H9 (cell line): ENCODE measurements at regions not wholly inside any gene's neighbourhood (a gene's known extent, or its start where the extent isn't known, plus 50 kb on each side); places are given as distances from the start of the nearest gene placed in this dataset.
A peak's percentile ranks its signal among the peaks of the same experiment; 100 is the strongest.

ENCODE experiments used
- DNase-seq: peaks from one replicate; pipeline ENCODE4 v3.0.0-alpha.2; 2017
- H2AFZ ChIP-seq: one replicate; pipeline ENCODE4 v1.6.1; 2013; ENCODE audit warnings: mild to moderate bottlenecking, low read length, control low read depth, moderate library complexity
- H2AK5ac ChIP-seq: 2 replicates; pipeline ENCODE4 v1.6.1; 2013; ENCODE audit warnings: low read length, control low read depth, mixed read lengths; ENCODE audit not compliant: insufficient read length
- H2BK120ac ChIP-seq: one replicate; pipeline ENCODE4 v1.6.1; 2013; ENCODE audit warnings: low read depth, mild to moderate bottlenecking, low read length, control low read depth, inconsistent platforms; ENCODE audit not compliant: poor library complexity, severe bottlenecking
- H2BK12ac ChIP-seq: 2 replicates; pipeline ENCODE4 v1.6.1; 2013; ENCODE audit warnings: low read length, control low read depth, mixed read lengths, low read depth; ENCODE audit not compliant: insufficient read length
- H2BK15ac ChIP-seq: 2 replicates; pipeline ENCODE4 v1.6.1; 2013; ENCODE audit warnings: low read depth, low read length, control low read depth
- H2BK20ac ChIP-seq: one replicate; pipeline ENCODE4 v1.6.1; 2013; ENCODE audit warnings: low read depth, mild to moderate bottlenecking, low read length, control low read depth, inconsistent platforms; ENCODE audit not compliant: poor library complexity, severe bottlenecking
- H2BK5ac ChIP-seq: 2 replicates; pipeline ENCODE4 v1.6.1; 2013; ENCODE audit warnings: low read length, control low read depth, mixed read lengths; ENCODE audit not compliant: insufficient read length
- H3K14ac ChIP-seq: 2 replicates; pipeline ENCODE4 v1.6.1; 2013; ENCODE audit warnings: low read length, control low read depth; ENCODE audit not compliant: insufficient read depth
- H3K18ac ChIP-seq: 2 replicates; pipeline ENCODE4 v1.6.1; 2013; ENCODE audit warnings: low read depth, mild to moderate bottlenecking, mixed read lengths, low read length, control low read depth; ENCODE audit not compliant: insufficient read length
- H3K23ac ChIP-seq: 2 replicates; pipeline ENCODE4 v1.6.1; 2013; ENCODE audit warnings: low read length, control low read depth, mixed read lengths, low read depth; ENCODE audit not compliant: insufficient read length
- H3K23me2 ChIP-seq: 2 replicates; pipeline ENCODE4 v1.6.1; 2013; ENCODE audit warnings: low read depth, mild to moderate bottlenecking, mixed read lengths, low read length, control low read depth; ENCODE audit not compliant: insufficient read length, poor library complexity, severe bottlenecking
- H3K27ac ChIP-seq: 2 replicates; pipeline ENCODE4 v1.5.1; 2013; ENCODE audit warnings: low read length, control low read depth, mixed read lengths, low read depth; ENCODE audit not compliant: insufficient read length
- H3K27me3 ChIP-seq: 2 replicates; pipeline ENCODE4 v1.6.1; 2013; ENCODE audit warnings: low read length, control low read depth, inconsistent platforms; ENCODE audit not compliant: insufficient read depth
- H3K4ac ChIP-seq: 2 replicates; pipeline ENCODE4 v1.6.1; 2013; ENCODE audit warnings: low read depth, mild to moderate bottlenecking, control low read depth, inconsistent platforms, low read length, moderate library complexity
- H3K4me1 ChIP-seq: 2 replicates; pipeline ENCODE4 v1.6.1; 2013; ENCODE audit warnings: low read length, control low read depth, inconsistent platforms; ENCODE audit not compliant: insufficient read depth
- H3K4me2 ChIP-seq: 2 replicates; pipeline ENCODE4 v1.6.1; 2013; ENCODE audit warnings: low read length, control low read depth, mixed read lengths; ENCODE audit not compliant: insufficient read length, insufficient read depth
- H3K56ac ChIP-seq: 2 replicates; pipeline ENCODE4 v1.6.1; 2013; ENCODE audit warnings: low read depth, mild to moderate bottlenecking, mixed read lengths, low read length, control low read depth; ENCODE audit not compliant: insufficient read length
- H3K79me1 ChIP-seq: 2 replicates; pipeline ENCODE4 v1.6.1; 2013; ENCODE audit warnings: low read depth, mild to moderate bottlenecking, moderate library complexity, low read length, control low read depth, inconsistent platforms; ENCODE audit not compliant: insufficient read depth, poor library complexity, severe bottlenecking
- H3K79me2 ChIP-seq: 2 replicates; pipeline ENCODE4 v1.6.1; 2013; ENCODE audit warnings: low read length, control low read depth, inconsistent platforms; ENCODE audit not compliant: insufficient read depth
- H3K9ac ChIP-seq: 2 replicates; pipeline ENCODE4 v1.6.1; 2013; ENCODE audit warnings: low read length, control low read depth, mixed read lengths; ENCODE audit not compliant: insufficient read length; ENCODE audit errors: extremely low read depth
- H3K9me3 ChIP-seq: one replicate; pipeline ENCODE4 v1.6.1; 2013; ENCODE audit warnings: low read depth, low read length, inconsistent platforms; ENCODE audit not compliant: control insufficient read depth
- H3T11ph ChIP-seq: one replicate; pipeline ENCODE4 v1.6.1; 2013; ENCODE audit warnings: mild to moderate bottlenecking, low read length, control low read depth, inconsistent platforms
- H4K20me1 ChIP-seq: one replicate; pipeline ENCODE4 v1.6.1; 2013; ENCODE audit not compliant: control insufficient read depth, insufficient read length, insufficient read depth
- H4K5ac ChIP-seq: 2 replicates; pipeline ENCODE4 v1.6.1; 2013; ENCODE audit warnings: low read depth, mild to moderate bottlenecking, mixed read lengths, low read length, control low read depth; ENCODE audit not compliant: insufficient read length
- H4K8ac ChIP-seq: replicated peaks from 2 replicates; pipeline ENCODE4 v1.6.1; 2013; ENCODE audit warnings: low read length, control low read depth, mixed read lengths, low read depth; ENCODE audit not compliant: insufficient read length
- H4K91ac ChIP-seq: 2 replicates; pipeline ENCODE4 v1.6.1; 2013; ENCODE audit warnings: low read depth, mild to moderate bottlenecking, moderate library complexity, mixed read lengths, low read length, control low read depth; ENCODE audit not compliant: insufficient read length
- H3K27ac Mint-ChIP-seq, 3 experiments: 2 replicates in 2 of 3; 3 replicates in 1 of 3; pipeline ENCODE4 v1.8.0; 2020 to 2021; ENCODE audit warnings: mixed read lengths in 3 of 3, mild to moderate bottlenecking in 1 of 3, moderate library complexity in 1 of 3
- H3K27me3 Mint-ChIP-seq: 2 replicates; pipeline ENCODE4 v1.8.0; 2021; ENCODE audit warnings: low read depth, mild to moderate bottlenecking, moderate library complexity, mixed read lengths
- H3K36me3 Mint-ChIP-seq, 3 experiments: 2 replicates in 2 of 3; 3 replicates in 1 of 3; pipeline ENCODE4 v1.8.0; 2020 to 2021; ENCODE audit warnings: low read depth in 3 of 3, mixed read lengths in 3 of 3; ENCODE audit not compliant: insufficient read depth in 1 of 3
- H3K4me1 Mint-ChIP-seq, 2 experiments: 2 replicates each; pipeline ENCODE4 v1.8.0; 2020; ENCODE audit warnings: mixed read lengths in 2 of 2
- H3K4me3 Mint-ChIP-seq, 2 experiments: 2 replicates in 1 of 2; 3 replicates in 1 of 2; pipeline ENCODE4 v1.8.0; 2020 to 2021; ENCODE audit warnings: mild to moderate bottlenecking in 2 of 2, mixed read lengths in 2 of 2, moderate library complexity in 1 of 2
- H3K9me3 Mint-ChIP-seq, 2 experiments: 2 replicates in 1 of 2; 3 replicates in 1 of 2; pipeline ENCODE4 v1.8.0; 2020; ENCODE audit warnings: mild to moderate bottlenecking in 2 of 2, mixed read lengths in 2 of 2, moderate library complexity in 1 of 2
- WGBS: extraction: QIAGEN DNeasy Blood & Tissue Kit; methylation state at CpG from one replicate; pipeline ENCODE4 v1.1.7; 2013; ENCODE audit warnings: missing lambda C conversion rate, low lambda C conversion rate, mixed read lengths; ENCODE audit not compliant: insufficient read length; ENCODE audit errors: extremely low coverage; 5-methylcytosine and 5-hydroxymethylcytosine counted together
- TF ChIP-seq, protein P1 (sequence below): fragments of 200-600 bp; sonication (generic); conservative IDR thresholded peaks from 3 replicates; pipeline ENCODE4 v1.8.0; 2021; ENCODE audit warnings: antibody characterized with exemption, mild to moderate bottlenecking

DNA sequence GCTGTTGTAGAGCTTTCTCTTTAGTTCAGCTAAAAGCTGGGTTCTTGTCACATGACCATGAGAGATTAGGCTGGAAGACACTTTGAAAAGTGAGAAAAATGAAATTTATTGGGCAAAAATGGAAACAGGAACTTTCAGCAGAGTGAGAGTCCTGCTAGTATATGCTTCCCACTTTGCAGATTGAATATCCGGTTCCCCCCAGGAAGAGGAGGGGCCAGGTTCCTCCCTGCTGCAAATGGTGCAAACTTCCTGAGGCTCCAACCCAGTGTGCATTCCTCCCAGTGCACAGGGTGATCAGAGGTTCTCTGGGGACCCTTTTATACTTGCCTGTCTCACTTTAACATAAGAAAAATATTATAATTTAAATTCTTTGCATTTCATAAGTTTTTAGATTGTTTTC lies 119.9 kb upstream of the SPIN4 start:
- Histone ChIP-seq H2AK5ac (no peak overlapping the region), H4K20me1 (no peaks in the 10 kb centered on the region), H3K56ac (no peak overlapping the region), H3K9ac (no peak overlapping the region), H3K27me3 (no peaks in the 10 kb centered on the region), H3K4me2 (no peak overlapping the region), H2BK12ac (no peak overlapping the region), H4K8ac (no peak overlapping the region), H4K91ac (no peak overlapping the region), H3K18ac (no peak overlapping the region), H3K79me2 (no peaks in the 10 kb centered on the region), H3K4me1 (no peaks in the 10 kb centered on the region), H4K5ac (no peak overlapping the region), H2BK5ac (no peak overlapping the region), H3K23ac (no peak overlapping the region), H2BK20ac (no peak overlapping the region), H3K23me2 (no peaks in the 10 kb centered on the region), H3K14ac (no peak overlapping the region), H2BK15ac (no peak overlapping the region), H3K9me3 (peaks cover 54% of the 10 kb centered on the region), H2AFZ (no peak overlapping the region), H2BK120ac (no peak overlapping the region), H3K79me1 (no peaks in the 10 kb centered on the region), H3K27ac (no peak overlapping the region), H3K4ac (no peak overlapping the region), H3T11ph (no peak overlapping the region)
- peaks cover 4 to 7% of the 10 kb centered on the region in 2 experiments; a peak in 3 of 4 replicates for H3K4me1 Mint-ChIP-seq
- no peak overlapping the region for H3K4me3 Mint-ChIP-seq
- TF ChIP-seq, protein P1, sequence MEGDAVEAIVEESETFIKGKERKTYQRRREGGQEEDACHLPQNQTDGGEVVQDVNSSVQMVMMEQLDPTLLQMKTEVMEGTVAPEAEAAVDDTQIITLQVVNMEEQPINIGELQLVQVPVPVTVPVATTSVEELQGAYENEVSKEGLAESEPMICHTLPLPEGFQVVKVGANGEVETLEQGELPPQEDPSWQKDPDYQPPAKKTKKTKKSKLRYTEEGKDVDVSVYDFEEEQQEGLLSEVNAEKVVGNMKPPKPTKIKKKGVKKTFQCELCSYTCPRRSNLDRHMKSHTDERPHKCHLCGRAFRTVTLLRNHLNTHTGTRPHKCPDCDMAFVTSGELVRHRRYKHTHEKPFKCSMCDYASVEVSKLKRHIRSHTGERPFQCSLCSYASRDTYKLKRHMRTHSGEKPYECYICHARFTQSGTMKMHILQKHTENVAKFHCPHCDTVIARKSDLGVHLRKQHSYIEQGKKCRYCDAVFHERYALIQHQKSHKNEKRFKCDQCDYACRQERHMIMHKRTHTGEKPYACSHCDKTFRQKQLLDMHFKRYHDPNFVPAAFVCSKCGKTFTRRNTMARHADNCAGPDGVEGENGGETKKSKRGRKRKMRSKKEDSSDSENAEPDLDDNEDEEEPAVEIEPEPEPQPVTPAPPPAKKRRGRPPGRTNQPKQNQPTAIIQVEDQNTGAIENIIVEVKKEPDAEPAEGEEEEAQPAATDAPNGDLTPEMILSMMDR: no peak
- no peak for DNase-seq
- H3K36me3 Mint-ChIP-seq: peaks cover 24 to 47% (median 41%) of the 10 kb centered on the region in 3 experiments
- peaks cover 70 to 73% of the 10 kb centered on the region in 2 experiments for H3K9me3 Mint-ChIP-seq
- H3K27me3 Mint-ChIP-seq: no peaks in the 10 kb centered on the region; the same call in 1 of the 2 replicates
- peak overlapping the region in 1 of 3 experiments; percentile 84; a peak in 2 of 7 replicates for H3K27ac Mint-ChIP-seq
- no CpG with 5 or more reads among the region's 1 CpG for WGBS
